IPS-11a (cell line): ENCODE measurements at regions not wholly inside any gene's neighbourhood (a gene's known extent, or its start where the extent isn't known, plus 50 kb on each side); places are given as distances from the start of the nearest gene placed in this dataset.
"Not testable (repeated sequence)": the region's sequence is repeated elsewhere in the genome, so short reads cannot be mapped to it uniquely, and the experiment has no call there.

ENCODE experiments used
- H3K4me3 ChIP-seq: one replicate; pipeline ENCODE4 v1.5.1; 2013; ENCODE audit warnings: low read depth, low read length, control low read depth

DNA sequence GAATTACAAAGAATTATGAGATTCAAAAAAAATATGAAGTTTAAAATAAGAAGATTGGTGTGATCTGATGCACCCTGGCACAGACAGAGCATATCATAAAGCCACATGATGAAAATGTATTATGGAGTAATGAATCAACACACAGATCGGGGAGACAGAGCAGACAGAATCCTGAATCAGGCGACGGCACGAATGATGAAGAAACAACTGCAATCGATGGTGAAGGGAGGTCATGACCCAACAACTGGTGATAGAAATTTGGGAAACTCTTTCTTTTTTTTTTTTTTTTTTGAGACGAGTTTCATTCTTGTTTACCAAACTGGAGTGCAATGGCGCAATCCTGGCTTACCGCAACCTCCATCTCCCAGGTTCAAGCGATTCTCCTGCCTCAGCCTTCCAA, 1054.0 kb downstream of the TYW1 start:
- H3K4me3 ChIP-seq, result no peak overlapping the region

DNA sequence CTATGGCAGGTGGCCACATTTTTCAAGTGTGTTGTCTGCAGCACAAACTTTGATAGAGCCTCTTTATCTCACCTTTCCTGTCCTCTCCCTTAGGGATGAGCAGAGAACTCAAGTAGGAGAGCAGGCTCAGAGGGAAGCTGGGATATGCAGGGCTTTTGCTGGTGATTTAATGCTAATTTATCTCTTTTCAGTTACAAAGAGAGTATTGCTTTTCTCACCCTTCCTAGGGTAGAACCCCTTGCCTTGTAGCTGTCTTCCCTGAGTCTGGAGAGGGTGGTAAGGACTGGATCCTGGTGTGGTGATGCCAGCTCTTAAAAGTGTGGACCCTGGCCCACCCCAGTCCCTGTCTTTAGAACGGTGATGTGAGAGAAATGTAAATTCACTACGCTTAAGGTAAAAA, 1061.4 kb downstream of the TYW1 start:
- H3K4me3 ChIP-seq, result no peak overlapping the region

DNA sequence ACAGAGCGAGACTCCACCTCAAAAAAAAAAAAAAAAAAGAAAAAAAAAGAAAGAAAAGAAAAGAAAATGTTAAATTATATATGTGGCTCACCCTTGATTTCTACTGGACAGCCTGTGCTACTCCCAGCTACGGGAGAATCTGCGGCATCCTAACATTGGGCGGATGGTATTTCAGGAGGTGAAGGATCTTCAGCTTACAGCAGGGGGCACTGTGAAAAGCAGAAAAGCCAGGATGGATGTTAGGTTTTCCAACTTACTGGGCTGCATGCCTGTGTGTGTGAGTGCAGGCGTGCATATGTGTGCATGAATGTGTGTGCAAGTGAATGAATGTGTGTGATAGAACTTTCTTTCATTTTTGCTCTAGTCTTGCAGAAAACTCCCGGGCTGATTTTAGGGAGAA, 1066.5 kb downstream of the TYW1 start:
- H3K4me3 ChIP-seq, result no peak overlapping the region

DNA sequence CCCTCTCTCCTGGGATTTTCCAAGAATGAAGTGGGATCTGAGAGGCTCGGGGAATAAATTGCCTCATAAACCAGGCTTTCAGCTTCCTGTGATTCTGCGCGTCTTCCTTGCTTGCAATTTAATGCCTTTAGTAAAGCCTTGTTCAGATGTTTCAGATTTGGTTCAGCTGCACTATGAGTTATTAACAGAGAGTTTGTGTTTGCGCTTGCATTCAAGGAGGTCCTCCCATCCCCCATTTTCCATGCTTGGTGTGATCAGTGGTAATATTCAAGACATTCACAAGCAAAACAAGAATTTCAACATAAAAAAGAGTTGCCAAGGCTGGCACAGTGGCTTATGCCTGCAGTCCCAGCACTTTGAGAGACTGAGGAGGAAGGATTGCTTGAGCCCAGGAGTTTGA, 1068.9 kb downstream of the TYW1 start:
- H3K4me3 ChIP-seq, result no peak overlapping the region

DNA sequence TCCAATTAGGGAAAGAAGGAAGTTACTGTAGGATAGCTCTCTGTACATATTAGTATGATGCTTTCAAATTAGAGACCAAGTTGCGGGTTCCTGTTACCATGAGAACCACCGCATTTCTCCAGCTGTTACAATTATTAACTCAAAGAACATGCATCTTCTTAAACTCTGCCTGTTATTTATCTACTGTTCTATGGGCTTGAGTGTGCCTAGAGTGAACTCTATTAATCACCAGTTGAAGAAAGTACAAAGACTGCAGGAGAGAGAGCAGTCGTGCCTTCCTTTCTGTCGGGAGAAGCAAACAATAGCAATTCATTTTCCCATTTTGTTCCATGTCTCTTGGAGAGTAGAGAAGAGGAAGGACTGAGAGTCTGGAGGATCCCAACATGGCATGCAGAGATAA, 1071.2 kb downstream of the TYW1 start:
- no peak overlapping the region for H3K4me3 ChIP-seq

DNA sequence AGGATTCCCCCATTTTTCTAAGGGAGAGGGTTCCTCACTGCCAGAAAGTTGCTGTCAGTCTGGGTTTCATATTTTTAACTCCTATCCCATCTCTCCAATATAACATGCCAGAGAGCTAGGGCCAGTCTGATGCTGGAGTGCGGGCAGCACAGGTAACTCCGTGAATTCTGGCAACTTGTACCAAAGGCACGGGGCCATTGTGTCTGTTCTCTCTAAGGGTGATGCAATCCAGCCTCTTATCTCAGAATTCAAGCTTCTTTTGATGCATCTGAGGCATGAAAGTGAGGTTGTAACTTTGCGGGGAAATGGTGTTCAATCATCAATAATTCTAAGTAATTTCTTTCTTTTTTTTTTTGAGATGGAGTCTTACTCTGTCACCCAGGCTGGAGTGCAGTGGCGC, 1074.4 kb downstream of the TYW1 start:
- H3K4me3 ChIP-seq, result no peak overlapping the region

DNA sequence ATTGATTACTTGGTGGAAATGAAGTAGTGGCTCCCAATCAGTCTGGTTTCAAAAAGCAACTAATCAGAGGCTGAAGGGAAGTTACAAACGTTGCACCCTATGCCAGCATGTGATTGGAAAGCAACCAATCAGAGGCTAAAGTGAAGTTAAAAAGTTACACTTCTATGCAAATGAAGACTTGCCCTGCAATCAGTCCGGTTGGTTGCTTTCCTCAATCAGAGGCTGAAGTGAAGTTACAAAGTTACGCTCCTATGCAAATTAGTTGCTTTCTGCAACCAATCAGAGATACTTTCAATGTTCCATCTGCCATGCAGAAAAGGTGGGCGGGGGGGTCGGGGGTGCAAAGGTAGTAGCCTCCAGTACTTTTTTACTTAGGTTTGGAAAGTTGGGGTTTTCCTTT, 1077.1 kb downstream of the TYW1 start:
- H3K4me3 ChIP-seq, result no peak overlapping the region

DNA sequence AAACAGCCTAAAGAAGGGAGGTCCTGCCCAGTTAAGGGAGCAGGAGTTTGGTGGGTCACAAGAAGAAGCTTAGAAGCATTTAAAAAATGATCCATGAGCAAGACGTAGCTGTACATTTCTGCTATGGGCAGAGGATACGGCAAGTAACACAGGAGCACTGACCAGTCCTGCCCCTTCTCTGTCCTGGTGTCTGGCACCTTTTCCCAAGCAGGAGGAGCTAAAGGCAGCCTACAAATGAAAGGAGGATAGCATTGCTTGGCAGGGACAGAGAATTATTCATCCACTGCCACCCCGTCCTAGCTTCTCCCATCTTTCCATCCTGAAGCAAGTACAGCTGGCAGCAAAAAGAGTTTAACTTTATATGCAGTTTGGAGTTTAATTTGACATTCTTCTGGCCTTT, 1077.6 kb downstream of the TYW1 start:
- no peak overlapping the region for H3K4me3 ChIP-seq

DNA sequence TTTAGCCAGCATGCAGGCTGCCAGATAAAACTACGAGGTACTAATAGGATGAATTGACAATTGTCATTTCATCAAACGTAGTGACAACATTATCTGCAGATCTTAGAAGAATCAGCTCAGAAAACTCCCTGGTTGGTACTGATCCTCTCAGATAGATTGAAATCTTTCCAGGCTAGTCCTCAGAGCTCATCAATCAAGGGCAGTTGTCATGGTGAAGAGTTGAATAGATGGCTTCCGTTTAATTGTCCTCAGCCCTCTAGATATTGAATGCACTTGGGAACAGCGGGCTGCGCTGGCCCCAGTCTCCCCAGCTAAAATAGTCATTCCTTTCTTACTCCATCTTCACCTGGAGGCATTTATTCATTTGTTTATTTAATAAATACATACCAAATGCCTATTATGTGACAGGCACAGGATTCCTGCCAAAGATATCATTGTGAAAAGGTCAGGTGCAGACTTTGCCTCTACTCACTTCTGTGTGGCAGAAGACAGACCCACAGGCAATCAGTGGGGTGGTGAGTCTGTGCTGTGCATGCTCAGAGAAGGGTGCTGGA, 1081.6 kb downstream of the TYW1 start:
- no peak overlapping the region for H3K4me3 ChIP-seq

DNA sequence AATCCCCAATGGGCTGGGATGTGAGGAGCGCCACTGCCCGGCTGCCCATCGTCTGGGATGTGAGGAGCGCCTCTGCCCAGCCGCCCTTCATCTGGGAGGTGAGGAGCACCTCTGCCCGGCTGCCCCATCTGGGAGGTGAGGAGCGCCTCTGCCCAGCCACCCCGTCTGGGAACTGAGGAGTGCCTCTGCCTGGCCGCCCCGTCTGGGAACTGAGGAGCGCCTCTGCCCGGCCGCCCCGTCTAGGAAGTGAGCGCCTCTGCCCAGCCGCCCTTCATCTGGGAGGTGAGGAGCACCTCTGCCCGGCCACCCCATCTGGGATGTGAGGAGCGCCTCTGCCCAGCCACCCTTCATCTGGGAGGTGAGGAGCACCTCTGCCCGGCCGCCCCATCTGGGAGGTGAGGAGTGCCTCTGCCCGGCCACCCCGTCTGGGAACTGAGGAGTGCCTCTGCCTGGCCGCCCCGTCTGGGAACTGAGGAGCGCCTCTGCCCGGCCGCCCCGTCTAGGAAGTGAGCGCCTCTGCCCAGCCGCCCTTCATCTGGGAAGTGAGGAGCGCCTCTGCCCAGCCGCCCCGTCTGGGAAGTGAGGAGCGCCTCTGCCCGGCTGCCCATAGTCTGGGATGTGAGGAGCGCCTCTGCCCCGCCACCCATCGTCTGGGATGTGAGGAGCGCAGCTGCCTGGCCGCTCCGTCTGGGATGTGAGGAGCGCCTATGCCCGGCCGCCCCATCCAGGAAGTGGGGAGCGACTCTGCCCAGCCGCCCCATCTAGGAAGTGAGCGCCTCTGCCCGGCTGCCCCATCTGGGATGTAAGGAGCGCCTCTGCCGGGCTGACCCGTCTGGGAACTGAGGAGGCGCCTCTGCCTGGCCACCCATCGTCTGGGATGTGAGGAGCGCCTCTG, 1085.7 kb downstream of the TYW1 start:
- H3K4me3 ChIP-seq, result not testable (repeated sequence)

DNA sequence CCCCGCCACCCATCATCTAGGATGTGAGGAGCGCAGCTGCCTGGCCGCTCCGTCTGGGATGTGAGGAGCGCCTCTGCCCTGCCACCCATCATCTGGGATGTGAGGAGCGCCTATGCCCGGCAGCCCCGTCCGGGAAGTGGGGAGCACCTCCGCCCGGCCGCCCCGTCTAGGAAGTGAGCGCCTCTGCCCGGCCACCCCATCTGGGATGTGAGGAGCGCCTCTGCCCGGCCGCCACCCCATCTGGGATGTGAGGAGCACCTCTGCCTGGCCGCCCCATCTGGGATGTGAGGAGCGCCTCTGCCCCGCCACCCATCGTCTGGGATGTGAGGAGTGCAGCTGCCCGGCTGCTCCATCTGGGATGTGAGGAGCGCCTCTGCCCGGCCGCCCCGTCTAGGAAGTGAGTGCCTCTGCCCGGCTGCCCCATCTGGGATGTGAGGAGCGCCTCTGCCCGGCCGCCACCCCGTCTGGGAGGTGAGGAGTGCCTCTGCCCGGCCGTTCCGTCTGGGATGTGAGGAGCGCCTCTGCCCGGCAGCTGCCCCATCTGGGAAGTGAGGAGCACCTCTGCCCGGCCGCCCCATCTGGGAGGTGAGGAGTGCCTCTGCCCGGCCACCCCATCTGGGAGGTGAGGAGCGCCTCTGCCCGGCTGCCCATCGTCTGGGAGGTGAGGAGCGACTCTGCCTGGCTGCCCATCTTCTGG, 1086.5 kb downstream of the TYW1 start:
- not testable (repeated sequence) for H3K4me3 ChIP-seq

DNA sequence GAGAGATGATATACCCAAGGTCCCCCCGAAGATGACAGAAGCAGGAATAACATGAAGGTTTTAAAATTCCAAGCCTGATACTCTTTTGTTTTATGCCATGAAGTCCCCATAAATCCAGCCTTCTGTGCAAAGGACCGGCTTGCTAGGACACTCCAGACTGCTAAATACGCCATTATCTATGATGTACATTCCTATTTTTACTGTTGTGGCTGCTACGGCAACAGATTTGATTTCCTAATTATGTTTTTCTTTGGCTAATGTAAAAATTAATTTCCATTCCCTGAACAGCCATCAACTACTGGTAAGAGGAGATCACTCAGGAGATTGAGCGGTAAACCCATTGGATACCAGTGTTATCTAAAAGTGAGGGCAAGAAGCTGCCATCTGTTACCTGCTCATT, 1090.8 kb downstream of the TYW1 start:
- no peak overlapping the region for H3K4me3 ChIP-seq

DNA sequence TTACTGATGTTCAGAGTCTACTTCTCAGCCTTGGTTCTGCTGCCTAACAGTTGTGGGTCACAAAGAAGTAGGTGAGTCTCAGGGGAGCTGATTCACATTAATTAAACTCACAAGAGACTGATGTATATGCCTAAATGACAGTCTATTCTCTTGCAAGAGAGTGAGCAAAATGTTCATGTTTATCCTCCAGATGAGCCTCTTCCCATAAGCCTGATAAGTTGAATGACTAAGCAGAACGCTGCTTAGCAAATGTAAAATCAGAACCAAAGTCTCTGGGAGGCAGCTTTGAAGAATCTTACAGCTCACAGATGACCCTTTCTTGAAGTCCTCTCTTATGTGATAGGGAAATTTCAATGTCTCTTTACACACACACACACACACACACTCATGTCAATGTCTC, 1092.2 kb downstream of the TYW1 start:
- no peak overlapping the region for H3K4me3 ChIP-seq

DNA sequence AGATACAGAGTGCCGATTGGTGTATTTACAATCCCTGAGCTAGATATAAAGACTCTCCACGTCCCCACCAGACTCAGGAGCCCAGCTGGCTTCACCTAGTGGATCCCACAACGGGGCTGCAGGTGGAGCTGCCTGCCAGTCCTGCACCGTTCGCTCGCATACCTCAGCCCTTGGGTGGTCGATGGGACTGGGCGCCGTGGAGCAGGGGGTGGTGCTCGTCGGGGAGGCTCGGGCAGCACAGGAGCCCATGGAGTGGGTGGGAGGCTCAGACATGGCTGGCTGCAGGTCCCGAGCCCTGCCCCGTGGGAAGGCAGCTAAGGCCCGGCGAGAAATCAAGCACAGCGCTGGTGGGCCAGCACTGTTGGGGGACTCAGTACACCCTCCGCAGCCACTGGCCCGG, 1093.6 kb downstream of the TYW1 start:
- not testable (repeated sequence) for H3K4me3 ChIP-seq

DNA sequence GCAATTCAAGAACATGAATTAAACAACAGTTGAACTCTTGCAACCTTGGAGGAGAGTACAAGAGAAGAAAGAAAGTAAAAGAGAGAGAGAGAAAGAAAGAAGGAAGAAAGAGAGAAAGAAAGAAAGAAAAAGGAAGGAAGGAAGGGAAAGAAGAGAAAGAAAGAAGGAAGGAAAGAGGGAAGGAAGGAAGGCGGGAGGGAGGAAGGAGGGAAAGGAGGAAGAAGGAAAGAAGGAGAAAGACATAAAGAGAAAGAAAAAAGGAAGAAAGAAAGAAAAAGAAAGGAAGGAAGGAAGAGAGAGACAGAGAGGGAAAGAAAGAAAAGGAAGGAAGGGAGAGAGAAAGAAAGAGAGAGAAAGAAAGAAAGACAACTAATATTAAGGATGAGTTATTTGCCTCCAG, 1106.7 kb downstream of the TYW1 start:
- no peak overlapping the region for H3K4me3 ChIP-seq

DNA sequence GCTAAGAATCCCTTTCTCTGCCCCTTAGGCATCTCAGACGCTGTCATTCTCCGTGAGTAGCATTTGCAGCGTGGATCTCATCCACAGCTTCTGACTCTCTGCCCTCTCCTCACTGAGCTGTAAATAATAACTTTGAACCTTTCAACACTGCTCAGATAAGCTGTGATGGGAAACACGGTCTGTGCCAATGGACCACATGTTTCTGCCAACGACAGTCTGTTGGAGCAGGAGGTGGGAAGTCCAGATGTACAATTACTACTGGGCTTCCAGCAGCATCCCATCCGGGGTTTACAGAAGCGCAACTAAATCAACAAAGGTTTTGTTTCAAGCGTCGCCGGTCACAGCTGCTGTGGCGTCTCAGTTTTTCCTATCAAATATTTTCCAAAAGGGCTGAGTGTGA, 1110.6 kb downstream of the TYW1 start:
- no peak overlapping the region for H3K4me3 ChIP-seq

DNA sequence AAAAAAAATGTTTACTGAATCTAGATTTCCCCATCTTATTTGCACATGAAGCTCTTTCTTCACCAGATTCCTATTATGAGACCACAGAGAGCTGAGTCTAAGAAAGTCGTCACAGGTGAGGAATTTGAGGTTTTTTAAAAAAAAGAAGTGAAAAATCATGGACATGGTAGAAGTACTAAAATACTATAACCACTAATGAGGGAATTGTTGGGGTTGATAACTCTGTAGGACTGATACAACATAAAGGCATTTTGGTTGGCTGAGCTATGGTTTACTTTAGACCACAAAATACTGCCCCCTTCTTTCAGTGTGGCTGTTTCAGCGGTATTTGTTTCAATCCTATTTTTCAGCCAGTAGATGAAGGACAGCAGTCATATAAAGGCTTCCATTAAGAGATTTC, 1111.3 kb downstream of the TYW1 start:
- no peak overlapping the region for H3K4me3 ChIP-seq

DNA sequence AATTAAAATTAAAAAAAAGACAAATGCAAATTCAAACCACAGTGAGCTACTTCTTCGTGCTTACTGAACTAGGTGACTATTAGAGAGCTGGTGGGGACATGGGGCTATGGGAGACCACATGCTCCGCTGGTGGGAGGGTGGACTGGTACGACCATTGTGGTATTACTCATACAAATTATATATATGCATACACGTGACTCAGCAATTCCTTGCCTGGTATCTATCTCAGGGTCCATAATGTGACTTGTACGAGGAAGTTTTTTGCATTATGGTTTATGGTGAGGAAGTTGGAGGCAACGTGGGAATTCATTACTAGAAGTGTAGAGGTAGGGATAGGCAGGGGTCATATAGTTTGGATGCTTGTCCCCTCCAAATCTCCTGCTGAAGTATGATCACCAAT, 1112.7 kb downstream of the TYW1 start:
- no peak overlapping the region for H3K4me3 ChIP-seq

DNA sequence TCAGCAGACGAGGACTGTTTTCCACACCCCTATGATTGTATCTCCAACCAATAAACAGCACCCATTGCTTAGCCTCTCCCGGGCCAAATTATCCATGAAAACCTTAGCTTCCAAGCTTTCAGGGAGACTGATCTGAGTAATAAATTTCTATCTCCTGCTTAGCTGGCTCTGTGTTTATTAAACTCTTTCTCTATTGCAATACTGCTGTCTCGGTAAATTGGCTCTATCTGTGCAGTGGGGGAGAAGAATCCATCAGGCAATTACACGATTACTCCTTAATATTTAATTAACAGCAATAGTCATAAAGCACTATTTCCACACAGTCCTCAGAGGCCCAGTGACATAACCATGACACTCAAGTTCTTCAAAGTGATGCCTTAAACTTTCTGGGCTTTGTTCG, 1122.8 kb downstream of the TYW1 start:
- H3K4me3 ChIP-seq, result no peak overlapping the region

DNA sequence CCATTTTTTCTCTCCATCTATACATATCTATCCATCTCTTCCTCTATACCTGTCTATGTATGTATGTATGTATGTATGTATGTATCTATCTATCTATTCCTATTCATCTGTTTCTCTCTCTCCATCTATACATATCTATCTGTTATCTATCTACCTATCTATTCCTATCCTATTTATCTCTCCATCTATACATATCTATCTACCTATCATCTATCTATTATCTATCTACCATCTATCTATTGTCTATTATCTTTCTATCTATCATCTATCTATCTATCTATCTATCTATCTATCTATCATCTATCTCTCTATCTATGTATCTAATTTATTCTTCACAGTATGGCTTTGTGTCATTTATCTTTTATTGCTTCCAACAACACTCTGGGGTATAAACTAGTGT, 1124.4 kb downstream of the TYW1 start:
- H3K4me3 ChIP-seq, result no peak overlapping the region

DNA sequence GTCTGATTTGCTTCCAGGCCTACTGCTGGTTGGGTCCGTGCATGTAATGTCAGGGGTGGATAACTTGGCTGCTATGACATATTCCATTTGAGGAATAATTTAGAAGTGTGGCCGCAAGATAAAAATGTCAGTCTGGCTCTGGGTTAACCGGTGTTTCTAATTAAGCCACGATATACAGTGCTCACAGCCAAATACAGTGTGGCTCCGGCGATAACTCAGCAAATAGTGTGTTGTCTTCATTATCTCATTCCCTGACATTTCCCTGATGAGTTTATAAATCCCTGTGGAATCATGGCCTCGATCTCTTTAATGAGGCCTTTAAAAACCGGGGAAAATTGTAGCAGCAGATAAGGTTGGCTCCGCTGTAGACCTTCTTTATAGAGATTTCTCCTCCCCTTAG, 1125.0 kb downstream of the TYW1 start:
- no peak overlapping the region for H3K4me3 ChIP-seq

DNA sequence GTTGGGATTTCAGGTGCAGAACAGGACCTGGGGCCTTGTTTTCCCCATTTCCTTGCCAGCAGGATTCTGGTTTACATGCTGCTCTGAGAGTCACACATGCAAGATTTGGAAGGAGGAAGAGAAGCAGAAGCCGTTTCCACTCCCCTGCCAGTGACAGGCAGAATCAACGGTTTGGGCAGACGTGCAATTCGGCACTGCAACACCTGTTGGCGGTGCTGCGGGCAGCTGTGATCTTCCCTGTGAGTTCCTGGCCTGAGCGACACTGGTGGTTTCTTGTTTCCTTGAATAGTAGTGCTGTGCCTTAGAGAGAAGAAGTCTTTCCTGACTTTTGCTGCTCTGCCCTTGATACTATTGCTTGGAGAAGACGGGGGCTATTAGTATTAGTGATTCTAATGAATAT, 1126.2 kb downstream of the TYW1 start:
- H3K4me3 ChIP-seq, result no peak overlapping the region
